Hippocampal formation (tissue), 2 donors: ENCODE measurements at regions not wholly inside any gene's neighbourhood (a gene's known extent, or its start where the extent isn't known, plus 50 kb on each side); places are given as distances from the start of the nearest gene placed in this dataset.

Experiments
- DNase-seq, 2 donors: peaks; one replicate each; lab custom pipeline; 2025; lab: John Stamatoyannopoulos, UW

GRCh38 chr9:115733318-115734110, 420.1 kb upstream of the PAPPA start:
- no peak for DNase-seq

GRCh38 chr9:115739096-115739875, 414.3 kb upstream of the PAPPA start:
- DNase-seq: no peak

- no peak for DNase-seq
Measured at GRCh38 chr9:115740986-115741385, 412.6 kb upstream of the PAPPA start.

GRCh38 chr9:115743709-115744605, 409.6 kb upstream of the PAPPA start:
- DNase-seq: no peak

- no peak for DNase-seq
Measured at GRCh38 chr9:115746496-115746895, 407.1 kb upstream of the PAPPA start.

- no peak for DNase-seq
Measured at GRCh38 chr9:115747731-115748130, 405.9 kb upstream of the PAPPA start.

- DNase-seq: no peak
Measured at GRCh38 chr9:115756736-115757135, 396.9 kb upstream of the PAPPA start.

- no peak for DNase-seq
Measured at GRCh38 chr9:115757461-115757860, 396.1 kb upstream of the PAPPA start.

- DNase-seq: no peak
Measured at GRCh38 chr9:115758441-115758840, 395.1 kb upstream of the PAPPA start.

GRCh38 chr9:115759426-115759825, 394.2 kb upstream of the PAPPA start:
- DNase-seq: no peak

- no peak for DNase-seq
Measured at GRCh38 chr9:115764645-115765044, 388.9 kb upstream of the PAPPA start.

GRCh38 chr9:115765060-115765459, 388.5 kb upstream of the PAPPA start:
- DNase-seq: no peak

- no peak for DNase-seq
Measured at GRCh38 chr9:115766370-115766955, 387.1 kb upstream of the PAPPA start.

- no peak for DNase-seq
Measured at GRCh38 chr9:115770521-115770920, 383.1 kb upstream of the PAPPA start.

- no peak for DNase-seq
Measured at GRCh38 chr9:115775659-115776058, 377.9 kb upstream of the PAPPA start.

GRCh38 chr9:115777610-115778009, 376.0 kb upstream of the PAPPA start:
- no peak for DNase-seq

GRCh38 chr9:115781070-115781736, 372.4 kb upstream of the PAPPA start:
- no peak for DNase-seq

- DNase-seq: no peak
Measured at GRCh38 chr9:115786321-115786720, 367.3 kb upstream of the PAPPA start.

- no peak for DNase-seq
Measured at GRCh38 chr9:115790520-115790919, 363.1 kb upstream of the PAPPA start.

- DNase-seq: no peak
Measured at GRCh38 chr9:115794921-115795475, 358.6 kb upstream of the PAPPA start.

GRCh38 chr9:115799734-115800133, 353.9 kb upstream of the PAPPA start:
- no peak for DNase-seq
